GM10248 (cell line): ENCODE measurements at regions not wholly inside any gene's neighbourhood (a gene's known extent, or its start where the extent isn't known, plus 50 kb on each side); places are given as distances from the start of the nearest gene placed in this dataset.

Source experiments
- CTCF ChIA-PET: fragments of 300-600 bp; sonication (Branson Sonifier 250); formaldehyde crosslinking; extraction: SDS; loops from one replicate; lab custom pipeline; 2021; ENCODE audit warnings: antibody characterized with exemption; lab: Yijun Ruan, JAX
- POLR2A ChIA-PET: fragments of 350-650 bp; sonication (Branson Sonifier 250); formaldehyde crosslinking; extraction: SDS; loops from one replicate; lab custom pipeline; 2020; ENCODE audit warnings: antibody characterized with exemption; lab: Yijun Ruan, JAX
- DNase-seq: peaks from one replicate; pipeline ENCODE4 v3.0.0; 2012; ENCODE audit errors: extremely low spot score
- CTCF ChIP-seq: IDR thresholded peaks from 2 replicates; pipeline ENCODE4 v1.5.1; 2012; ENCODE audit warnings: mild to moderate bottlenecking, low read depth; ENCODE audit errors: extremely low read depth, missing control alignments, control extremely low read depth

GRCh38 chr17:22512506-22512905, 820.2 kb downstream of the KCNJ18 start:
- POLR2A ChIA-PET = no interaction called here

DNA sequence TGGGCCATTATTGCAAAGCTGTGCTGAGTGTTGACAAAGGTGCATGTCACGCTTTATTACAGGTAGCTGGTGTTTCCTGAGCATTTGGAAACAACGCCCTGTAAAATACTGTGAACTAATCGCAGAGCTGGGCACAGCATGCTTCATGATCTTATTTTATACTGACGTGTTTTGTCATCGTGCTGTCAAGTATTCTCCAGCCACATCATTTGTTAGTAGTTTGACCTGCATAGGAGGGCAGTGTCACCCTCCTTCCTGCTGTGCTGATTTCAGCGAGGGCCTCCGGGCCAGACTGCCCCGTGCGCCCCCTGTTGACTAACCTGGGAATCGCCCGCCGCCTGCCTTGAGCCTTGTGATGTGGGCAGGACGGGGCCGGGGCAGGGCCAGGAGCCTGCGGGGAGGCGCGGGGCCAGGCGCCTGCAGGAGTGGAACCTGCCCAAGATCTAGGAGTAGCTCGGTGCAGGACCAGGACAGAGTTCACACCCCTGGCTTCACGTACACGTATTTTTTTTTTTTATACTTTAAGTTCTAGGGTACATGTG, 820.7 kb downstream of the KCNJ18 start:
- ChIA-PET CTCF (interaction anchor here (0.6 kb wide), 1 partner anchor 18 kb away, joined by 3 read pairs; no protein-coding TSS in a partner anchor), POLR2A (no interaction called here)
- peak; percentile 4 for TF ChIP-seq CTCF
- no peak for DNase-seq

More at GRCh38 chr17:22512506-22512905, 820.2 kb downstream of the KCNJ18 start:
- no peak for TF ChIP-seq CTCF
- no peak for DNase-seq
- CTCF ChIA-PET = no interaction called here

- no peak for TF ChIP-seq CTCF
- CTCF ChIA-PET = no interaction called here
- POLR2A ChIA-PET = no interaction called here
- no peak for DNase-seq
Observed at GRCh38 chr17:22514315-22514714, 822.0 kb downstream of the KCNJ18 start.

DNA sequence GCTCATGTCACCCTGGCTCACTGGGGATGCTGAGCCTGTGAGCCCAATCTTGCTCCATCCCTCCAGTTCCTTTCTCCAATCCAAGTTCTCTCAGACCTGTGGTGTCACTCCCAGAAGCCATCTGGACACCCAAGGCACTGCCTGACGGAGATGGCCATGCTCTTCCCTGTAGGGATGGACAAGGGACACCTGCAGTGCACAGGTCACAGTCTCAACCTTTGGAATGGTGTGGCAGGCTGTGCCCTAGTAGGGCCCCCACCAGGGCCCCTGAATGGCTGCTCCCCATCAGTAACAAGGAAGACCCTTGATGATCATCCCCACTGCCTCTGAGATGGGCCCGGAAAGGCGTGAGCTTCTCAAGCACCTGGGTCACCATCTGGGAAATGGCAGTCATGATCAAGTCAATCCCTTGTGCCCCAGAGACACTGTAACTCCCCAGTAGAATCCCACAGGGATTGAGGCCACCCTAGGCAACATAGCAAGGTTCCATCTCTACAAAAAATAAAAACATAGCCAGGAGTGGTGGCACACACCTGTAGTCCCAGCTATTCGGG, 822.5 kb downstream of the KCNJ18 start:
- TF ChIP-seq CTCF = no peak
- DNase-seq = no peak
- ChIA-PET POLR2A (no interaction called here), CTCF (no interaction called here)

GRCh38 chr17:22515599-22515998, 823.3 kb downstream of the KCNJ18 start:
- no peak for TF ChIP-seq CTCF
- CTCF ChIA-PET = no interaction called here
- DNase-seq = no peak
- POLR2A ChIA-PET = no interaction called here

GRCh38 chr17:22516861-22517636, 824.7 kb downstream of the KCNJ18 start:
- no peak for TF ChIP-seq CTCF
- DNase-seq = no peak
- CTCF ChIA-PET = no interaction called here
- POLR2A ChIA-PET = no interaction called here
